Peyer's patch (tissue), 4 donors: ENCODE measurements at regions not wholly inside any gene's neighbourhood (a gene's known extent, or its start where the extent isn't known, plus 50 kb on each side); places are given as distances from the start of the nearest gene placed in this dataset.

Experiments
- DNase-seq, 3 donors: peaks; one replicate each; pipeline ENCODE4 v3.0.0-alpha.2; 2017 to 2019
- H3K27ac ChIP-seq, 4 donors: fragments of 200-600 bp; sonication (generic); one replicate each; pipeline ENCODE4 v1.5.1; 2016 to 2019
- H3K27me3 ChIP-seq, 2 donors: fragments of 200-600 bp; sonication (generic); one replicate each; pipeline ENCODE4 v1.5.1; 2019
- H3K36me3 ChIP-seq, 3 donors: fragments of 200-600 bp; sonication (generic); one replicate each; pipeline ENCODE4 v1.5.1; 2016 to 2019
- H3K4me1 ChIP-seq, 4 donors: fragments of 200-600 bp; sonication (generic); one replicate each; pipeline ENCODE4 v1.5.1; 2016 to 2019
- H3K4me3 ChIP-seq, 4 donors: fragments of 200-600 bp; sonication (generic); 1 replicate in 3 of 4; 2 replicates in 1 of 4; pipeline ENCODE4 v1.5.1; 2016 to 2019; ENCODE audit warnings: mild to moderate bottlenecking in 1 of 4
- H3K9me3 ChIP-seq, 4 donors: fragments of 200-600 bp; sonication (generic); one replicate each; pipeline ENCODE4 v1.5.1; 2016 to 2019; ENCODE audit warnings: mild to moderate bottlenecking in 1 of 4
- POLR2A ChIP-seq, 2 donors: fragments of 450-650 bp; IDR thresholded peaks; one replicate each; pipeline ENCODE4 v1.5.1; 2017; ENCODE audit warnings: antibody characterized with exemption in 2 of 2, mild to moderate bottlenecking in 2 of 2, moderate library complexity in 2 of 2
- TF ChIP-seq, protein P1 (sequence below), 6 experiments: fragments of 450-650 bp in 4 of 6; fragments of 200-600 bp in 2 of 6; sonication (generic) in 1 of 6; IDR thresholded peaks; one replicate each; pipeline ENCODE4 v1.5.1; 2017 to 2019; ENCODE audit warnings: antibody characterized with exemption in 6 of 6, mild to moderate bottlenecking in 3 of 6, moderate library complexity in 1 of 6

- Histone ChIP-seq H3K4me3 (no peak overlapping the region), H3K36me3 (no peaks in the 10 kb centered on the region), H3K9me3 (no peaks in the 10 kb centered on the region), H3K27me3 (no peaks in the 10 kb centered on the region), H3K27ac (no peak overlapping the region), H3K4me1 (no peaks in the 10 kb centered on the region)
- DNase-seq = no peak
- TF ChIP-seq, protein P1, sequence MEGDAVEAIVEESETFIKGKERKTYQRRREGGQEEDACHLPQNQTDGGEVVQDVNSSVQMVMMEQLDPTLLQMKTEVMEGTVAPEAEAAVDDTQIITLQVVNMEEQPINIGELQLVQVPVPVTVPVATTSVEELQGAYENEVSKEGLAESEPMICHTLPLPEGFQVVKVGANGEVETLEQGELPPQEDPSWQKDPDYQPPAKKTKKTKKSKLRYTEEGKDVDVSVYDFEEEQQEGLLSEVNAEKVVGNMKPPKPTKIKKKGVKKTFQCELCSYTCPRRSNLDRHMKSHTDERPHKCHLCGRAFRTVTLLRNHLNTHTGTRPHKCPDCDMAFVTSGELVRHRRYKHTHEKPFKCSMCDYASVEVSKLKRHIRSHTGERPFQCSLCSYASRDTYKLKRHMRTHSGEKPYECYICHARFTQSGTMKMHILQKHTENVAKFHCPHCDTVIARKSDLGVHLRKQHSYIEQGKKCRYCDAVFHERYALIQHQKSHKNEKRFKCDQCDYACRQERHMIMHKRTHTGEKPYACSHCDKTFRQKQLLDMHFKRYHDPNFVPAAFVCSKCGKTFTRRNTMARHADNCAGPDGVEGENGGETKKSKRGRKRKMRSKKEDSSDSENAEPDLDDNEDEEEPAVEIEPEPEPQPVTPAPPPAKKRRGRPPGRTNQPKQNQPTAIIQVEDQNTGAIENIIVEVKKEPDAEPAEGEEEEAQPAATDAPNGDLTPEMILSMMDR (IDR thresholded peaks at IDR 0.05) = no peak
- TF ChIP-seq POLR2A (IDR thresholded peaks at IDR 0.05) = no peak
Observed at GRCh38 chr3:23086331-23086730, 116.8 kb upstream of the UBE2E2 start.

GRCh38 chr3:23086831-23087230 is 116.3 kb upstream of the UBE2E2 start:
- Histone ChIP-seq H3K36me3 (no peaks in the 10 kb centered on the region), H3K27ac (no peak overlapping the region), H3K27me3 (no peaks in the 10 kb centered on the region), H3K4me3 (no peak overlapping the region), H3K4me1 (no peaks in the 10 kb centered on the region), H3K9me3 (no peaks in the 10 kb centered on the region)
- DNase-seq = no peak
- no peak for TF ChIP-seq POLR2A (IDR thresholded peaks at IDR 0.05)
- TF ChIP-seq, protein P1 (IDR thresholded peaks at IDR 0.05) = no peak

DNA sequence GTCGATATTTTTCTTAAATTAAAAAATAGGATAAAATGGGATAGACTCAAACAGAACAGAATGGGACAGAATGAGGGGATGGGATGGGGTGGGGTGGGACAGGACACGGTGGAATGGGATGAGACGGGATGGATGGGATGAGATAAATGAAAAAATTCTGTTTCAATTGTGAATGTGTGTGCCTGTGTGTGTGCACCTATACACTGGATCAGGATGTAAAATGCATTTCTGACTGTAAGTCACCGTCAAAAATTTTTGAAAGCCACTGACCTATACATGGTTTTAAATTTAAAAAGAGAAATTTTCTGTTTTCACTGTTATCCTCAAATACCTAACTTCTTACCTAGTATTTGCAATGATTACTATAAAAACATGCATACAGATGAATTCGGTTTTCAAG is 108.7 kb upstream of the UBE2E2 start:
- no peak for DNase-seq
- Histone ChIP-seq H3K27me3 (no peaks in the 10 kb centered on the region), H3K4me1 (no peaks in the 10 kb centered on the region), H3K27ac (no peak overlapping the region), H3K36me3 (no peaks in the 10 kb centered on the region), H3K9me3 (no peaks in the 10 kb centered on the region), H3K4me3 (no peak overlapping the region)
- TF ChIP-seq, protein P1 (IDR thresholded peaks at IDR 0.05) = no peak
- TF ChIP-seq POLR2A (IDR thresholded peaks at IDR 0.05) = no peak

DNA sequence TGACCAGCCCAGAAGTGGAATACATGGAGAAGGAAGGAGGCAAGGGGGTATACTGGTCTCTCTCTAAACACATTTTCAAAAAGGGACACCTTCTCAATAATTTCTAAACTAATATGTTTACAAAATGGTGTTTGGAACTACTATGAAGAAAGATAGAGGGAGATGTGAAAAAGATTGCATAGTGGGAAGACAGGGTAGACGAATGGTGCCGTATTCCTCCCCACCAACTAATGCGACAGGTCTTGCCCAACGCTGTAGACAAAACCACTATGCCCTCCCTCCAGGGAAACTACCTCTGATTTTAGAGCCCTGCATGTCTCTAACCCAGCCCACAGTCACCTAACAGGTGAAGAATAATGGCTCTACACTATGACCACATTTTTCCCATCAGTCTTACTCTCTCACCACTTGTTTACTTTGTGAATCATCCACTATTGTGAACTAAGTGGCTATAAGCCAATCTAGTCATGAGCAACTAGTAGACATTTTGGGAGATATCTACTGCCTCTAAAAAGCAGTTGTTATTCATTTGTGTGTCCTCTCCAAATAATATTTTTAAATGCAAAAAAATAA is 108.2 kb upstream of the UBE2E2 start:
- no peak for DNase-seq
- TF ChIP-seq, protein P1 (IDR thresholded peaks at IDR 0.05) = no peak
- no peak for TF ChIP-seq POLR2A (IDR thresholded peaks at IDR 0.05)
- no peaks in the 10 kb centered on the region for H3K36me3 ChIP-seq

GRCh38 chr3:23096041-23096440 is 107.1 kb upstream of the UBE2E2 start:
- H3K36me3 ChIP-seq = no peaks in the 10 kb centered on the region
- no peaks in the 10 kb centered on the region for H3K9me3 ChIP-seq
- no peak overlapping the region for H3K4me3 ChIP-seq
- no peak for DNase-seq
- no peak for TF ChIP-seq POLR2A (IDR thresholded peaks at IDR 0.05)
- TF ChIP-seq, protein P1 (IDR thresholded peaks at IDR 0.05) = no peak
- no peaks in the 10 kb centered on the region for H3K4me1 ChIP-seq
- no peak overlapping the region for H3K27ac ChIP-seq
- H3K27me3 ChIP-seq = no peaks in the 10 kb centered on the region

More for the DNA sequence above, 108.2 kb upstream of the UBE2E2 start:
- H3K4me1 ChIP-seq = no peaks in the 10 kb centered on the region
- no peaks in the 10 kb centered on the region for H3K27me3 ChIP-seq
- no peak overlapping the region for H3K4me3 ChIP-seq
- H3K9me3 ChIP-seq = no peaks in the 10 kb centered on the region
- H3K27ac ChIP-seq = no peak overlapping the region

DNA sequence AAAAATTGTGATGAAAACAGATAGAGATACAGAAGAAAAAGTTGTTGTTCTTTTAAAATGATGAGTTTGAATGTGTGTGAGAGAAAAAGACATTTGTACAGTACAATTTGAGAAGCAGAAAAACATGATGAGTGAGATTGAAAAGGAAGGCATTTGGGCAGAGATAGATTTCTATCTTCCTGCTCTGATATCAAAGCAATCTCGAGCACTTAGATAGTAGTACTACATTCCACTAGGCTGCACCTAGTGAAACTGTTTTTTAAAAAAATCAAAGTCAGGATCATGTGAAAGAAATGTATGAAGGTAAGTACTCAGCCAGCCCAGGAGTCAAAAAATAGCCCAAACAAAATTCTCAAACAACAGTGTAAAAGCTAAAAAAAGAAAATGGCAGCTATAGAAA is 104.1 kb upstream of the UBE2E2 start:
- H3K27me3 ChIP-seq = no peaks in the 10 kb centered on the region
- H3K4me1 ChIP-seq = no peaks in the 10 kb centered on the region
- H3K27ac ChIP-seq = no peak overlapping the region
- no peaks in the 10 kb centered on the region for H3K9me3 ChIP-seq
- no peaks in the 10 kb centered on the region for H3K36me3 ChIP-seq
- no peak overlapping the region for H3K4me3 ChIP-seq
- no peak for TF ChIP-seq POLR2A (IDR thresholded peaks at IDR 0.05)
- TF ChIP-seq, protein P1 (IDR thresholded peaks at IDR 0.05) = no peak
- DNase-seq = no peak
